ENCODE measurements at regions not wholly inside any gene's neighbourhood (a gene's known extent, or its start where the extent isn't known, plus 50 kb on each side); places are given as distances from the start of the nearest gene placed in this dataset.

DNA sequence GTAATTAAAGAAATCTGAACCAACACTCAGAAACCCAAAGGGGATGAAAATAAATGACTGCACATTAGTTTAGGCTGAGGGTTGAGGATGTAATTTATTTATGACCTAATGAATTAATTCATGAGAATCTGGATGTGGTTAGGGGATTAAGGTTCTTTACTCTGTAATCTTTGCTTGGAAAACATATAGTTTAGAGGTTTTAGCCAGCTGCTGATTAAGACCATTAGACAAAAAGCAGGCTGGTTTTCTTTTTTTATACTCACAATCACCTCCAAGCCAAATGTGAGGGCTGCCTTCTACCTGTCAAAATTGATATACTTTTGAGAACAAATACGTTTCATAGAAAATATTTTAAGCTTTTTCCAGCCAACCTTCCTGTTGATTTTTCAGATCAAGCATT, 2705.8 kb downstream of the PCDH7 start:
- H3K4me3 ChIP-seq (ENCODE audit: low read depth, low read length): no peak overlapping the region
- no peak for DNase-seq
- no peaks in the 10 kb centered on the region for H3K9me3 ChIP-seq
- no peaks in the 10 kb centered on the region for H3K4me1 ChIP-seq
- TF ChIP-seq, protein P1, sequence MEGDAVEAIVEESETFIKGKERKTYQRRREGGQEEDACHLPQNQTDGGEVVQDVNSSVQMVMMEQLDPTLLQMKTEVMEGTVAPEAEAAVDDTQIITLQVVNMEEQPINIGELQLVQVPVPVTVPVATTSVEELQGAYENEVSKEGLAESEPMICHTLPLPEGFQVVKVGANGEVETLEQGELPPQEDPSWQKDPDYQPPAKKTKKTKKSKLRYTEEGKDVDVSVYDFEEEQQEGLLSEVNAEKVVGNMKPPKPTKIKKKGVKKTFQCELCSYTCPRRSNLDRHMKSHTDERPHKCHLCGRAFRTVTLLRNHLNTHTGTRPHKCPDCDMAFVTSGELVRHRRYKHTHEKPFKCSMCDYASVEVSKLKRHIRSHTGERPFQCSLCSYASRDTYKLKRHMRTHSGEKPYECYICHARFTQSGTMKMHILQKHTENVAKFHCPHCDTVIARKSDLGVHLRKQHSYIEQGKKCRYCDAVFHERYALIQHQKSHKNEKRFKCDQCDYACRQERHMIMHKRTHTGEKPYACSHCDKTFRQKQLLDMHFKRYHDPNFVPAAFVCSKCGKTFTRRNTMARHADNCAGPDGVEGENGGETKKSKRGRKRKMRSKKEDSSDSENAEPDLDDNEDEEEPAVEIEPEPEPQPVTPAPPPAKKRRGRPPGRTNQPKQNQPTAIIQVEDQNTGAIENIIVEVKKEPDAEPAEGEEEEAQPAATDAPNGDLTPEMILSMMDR (IDR thresholded peaks at IDR 0.05; ENCODE audit: low read depth, low read length): no peak
- no peaks in the 10 kb centered on the region for H3K27me3 ChIP-seq
- H3K36me3 ChIP-seq: no peaks in the 10 kb centered on the region

DNA sequence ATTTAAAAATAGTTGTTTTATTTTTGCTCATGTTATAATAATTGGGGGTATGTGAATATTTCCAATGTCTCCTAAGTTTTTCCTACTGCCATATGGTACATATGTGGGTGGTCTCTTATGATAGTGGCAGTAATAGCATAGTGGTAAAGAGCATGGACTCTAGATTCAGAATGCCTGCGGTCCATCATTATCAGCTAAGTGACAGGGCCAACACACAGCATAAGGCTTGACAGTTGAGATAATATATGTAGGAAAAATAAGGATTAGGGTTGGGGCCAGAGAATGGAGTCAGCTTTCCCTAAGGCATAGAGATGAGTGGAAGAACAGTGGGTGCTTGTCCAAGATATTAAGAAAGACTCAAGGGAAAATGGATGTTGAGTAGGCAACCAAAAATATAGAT, 2707.5 kb downstream of the PCDH7 start:
- Histone ChIP-seq H3K4me3 (ENCODE audit: low read depth, low read length) (no peak overlapping the region), H3K27me3 (no peaks in the 10 kb centered on the region)

DNA sequence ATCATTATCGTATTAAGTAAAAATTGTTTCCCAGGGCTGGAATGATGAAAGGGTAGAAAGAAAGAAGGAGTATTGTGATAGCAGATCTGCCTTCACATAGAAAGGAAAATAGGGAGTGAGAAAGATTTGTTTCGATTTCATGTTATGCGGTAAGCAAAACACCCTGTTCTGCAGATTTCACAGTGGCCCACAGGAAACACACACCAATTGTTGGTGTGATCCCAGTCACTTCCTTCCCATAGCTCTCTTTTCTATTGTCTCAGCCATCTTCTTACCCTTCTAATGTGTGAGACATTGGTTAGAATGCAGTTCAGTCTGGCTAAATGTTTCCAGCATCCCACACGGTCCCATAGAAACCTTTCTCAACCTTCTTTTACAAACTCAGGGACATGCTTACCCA, 2709.8 kb downstream of the PCDH7 start:
- no peak for DNase-seq
- Histone ChIP-seq H3K9me3 (no peaks in the 10 kb centered on the region), H3K27me3 (no peaks in the 10 kb centered on the region), H3K4me1 (no peaks in the 10 kb centered on the region), H3K36me3 (no peaks in the 10 kb centered on the region), H3K4me3 (ENCODE audit: low read depth, low read length) (no peak overlapping the region)
- TF ChIP-seq, protein P1 (IDR thresholded peaks at IDR 0.05; ENCODE audit: low read depth, low read length): no peak

More for the DNA sequence above, 2707.5 kb downstream of the PCDH7 start:
- Histone ChIP-seq H3K9me3 (no peaks in the 10 kb centered on the region), H3K4me1 (no peaks in the 10 kb centered on the region), H3K36me3 (no peaks in the 10 kb centered on the region)
- TF ChIP-seq, protein P1 (IDR thresholded peaks at IDR 0.05; ENCODE audit: low read depth, low read length): no peak
- no peak for DNase-seq

DNA sequence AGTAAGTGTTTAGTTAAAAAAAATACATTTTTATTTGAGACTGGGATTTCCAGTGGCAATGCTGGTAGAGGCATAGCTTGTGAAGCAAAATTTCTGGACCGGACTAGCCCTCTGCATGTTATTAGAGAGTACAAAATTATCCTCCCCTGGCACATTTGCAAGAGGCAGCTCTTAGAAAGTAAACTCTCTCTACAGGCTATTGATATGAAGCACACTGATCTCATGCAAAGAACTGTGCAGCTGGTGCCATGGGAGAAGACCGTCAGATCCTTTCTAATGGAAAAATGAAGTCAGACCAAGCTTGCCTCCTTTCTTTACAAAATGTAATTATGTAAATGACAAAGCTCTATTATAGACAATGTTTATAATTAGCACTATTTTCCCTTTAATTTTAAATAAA, 2717.2 kb downstream of the PCDH7 start:
- H3K9me3 ChIP-seq: no peaks in the 10 kb centered on the region
- DNase-seq: no peak
- no peaks in the 10 kb centered on the region for H3K36me3 ChIP-seq
- no peaks in the 10 kb centered on the region for H3K27me3 ChIP-seq
- TF ChIP-seq, protein P1 (IDR thresholded peaks at IDR 0.05; ENCODE audit: low read depth, low read length): no peak
- H3K4me1 ChIP-seq: no peaks in the 10 kb centered on the region
- no peak overlapping the region for H3K4me3 ChIP-seq (ENCODE audit: low read depth, low read length)

DNA sequence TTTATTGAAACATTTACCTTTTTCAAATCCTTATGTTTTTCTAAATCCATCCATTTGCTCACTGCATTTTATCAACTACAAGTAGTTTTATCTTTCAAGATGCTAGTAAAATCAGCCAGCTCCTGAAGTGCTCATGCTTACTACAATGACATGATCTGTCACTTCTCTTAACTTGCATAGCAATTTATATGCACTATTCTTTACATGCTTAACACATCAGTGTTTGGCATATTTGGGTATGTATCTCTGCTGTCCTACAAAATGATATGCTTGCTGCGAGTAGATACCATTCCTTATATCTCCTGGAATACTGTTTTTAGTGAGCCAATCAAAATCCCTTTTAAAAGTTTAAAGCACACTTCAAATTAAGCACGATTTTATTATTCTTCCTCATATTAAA, 2726.8 kb downstream of the PCDH7 start:
- Histone ChIP-seq H3K4me1 (no peaks in the 10 kb centered on the region), H3K4me3 (ENCODE audit: low read depth, low read length) (no peak overlapping the region), H3K27me3 (no peaks in the 10 kb centered on the region), H3K9me3 (no peaks in the 10 kb centered on the region), H3K36me3 (no peaks in the 10 kb centered on the region)
- no peak for DNase-seq
- TF ChIP-seq, protein P1 (IDR thresholded peaks at IDR 0.05; ENCODE audit: low read depth, low read length): no peak

DNA sequence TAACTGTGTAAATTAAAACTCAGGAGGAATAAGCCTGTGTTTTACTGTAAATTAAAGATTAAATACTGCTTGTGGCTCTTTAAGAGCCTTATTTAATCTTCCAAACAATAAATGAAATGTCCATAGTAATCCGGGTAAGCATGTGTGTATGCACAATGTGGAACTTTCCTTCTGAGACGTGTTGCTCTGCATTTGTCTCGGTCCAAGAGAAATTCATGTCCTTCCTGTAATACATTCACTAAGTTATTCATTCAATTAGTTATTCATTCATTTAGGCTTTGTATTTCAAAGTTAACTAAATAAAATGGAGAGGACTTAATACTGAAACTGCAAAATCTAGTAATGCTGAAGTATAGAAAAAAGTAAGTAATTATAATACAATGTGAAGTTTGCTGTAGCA, 2728.8 kb downstream of the PCDH7 start:
- no peak for DNase-seq
- H3K27me3 ChIP-seq: no peaks in the 10 kb centered on the region
- H3K9me3 ChIP-seq: no peaks in the 10 kb centered on the region
- H3K4me3 ChIP-seq (ENCODE audit: low read depth, low read length): no peak overlapping the region
- TF ChIP-seq, protein P1 (IDR thresholded peaks at IDR 0.05; ENCODE audit: low read depth, low read length): no peak
- no peaks in the 10 kb centered on the region for H3K36me3 ChIP-seq
- H3K4me1 ChIP-seq: no peaks in the 10 kb centered on the region

Measured in BE2C (cell line).